Gastroesophageal sphincter (tissue), 3 donors: ENCODE measurements at regions not wholly inside any gene's neighbourhood (a gene's known extent, or its start where the extent isn't known, plus 50 kb on each side); places are given as distances from the start of the nearest gene placed in this dataset.

Experiments used
- POLR2A ChIP-seq, 2 donors: fragments of 450-650 bp; IDR thresholded peaks; one replicate each; pipeline ENCODE4 v1.6.1; 2017; ENCODE audit warnings: antibody characterized with exemption in 2 of 2, mild to moderate bottlenecking in 2 of 2, moderate library complexity in 1 of 2
- TF ChIP-seq, protein P1 (sequence below), 4 experiments: fragments of 200-600 bp in 2 of 4; fragments of 450-650 bp in 2 of 4; sonication (generic) in 1 of 4; IDR thresholded peaks; one replicate each; pipeline ENCODE4 v1.5.1; 2017 to 2019; ENCODE audit warnings: antibody characterized with exemption in 4 of 4, mild to moderate bottlenecking in 2 of 4, moderate library complexity in 2 of 4

DNA sequence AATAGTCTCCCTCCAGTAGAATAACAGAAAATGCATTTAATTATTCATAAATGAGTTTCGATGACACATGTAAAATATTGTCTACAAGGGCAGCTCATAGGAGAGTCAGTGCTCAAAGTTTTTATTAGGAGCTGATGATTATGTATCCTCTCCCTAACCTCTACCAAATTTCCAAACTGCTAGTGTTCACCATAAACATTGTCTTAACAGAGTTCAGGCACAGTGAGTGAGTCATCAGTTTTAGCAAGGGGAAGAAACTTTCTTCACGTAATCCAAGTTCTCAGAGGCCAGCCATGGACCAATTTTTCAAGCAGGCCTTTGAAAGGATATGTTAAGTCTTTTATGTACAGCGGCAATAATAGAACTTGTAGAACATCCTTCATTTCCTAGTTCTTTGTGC lies 649.2 kb upstream of the MIS18BP1 start:
- TF ChIP-seq, protein P1, sequence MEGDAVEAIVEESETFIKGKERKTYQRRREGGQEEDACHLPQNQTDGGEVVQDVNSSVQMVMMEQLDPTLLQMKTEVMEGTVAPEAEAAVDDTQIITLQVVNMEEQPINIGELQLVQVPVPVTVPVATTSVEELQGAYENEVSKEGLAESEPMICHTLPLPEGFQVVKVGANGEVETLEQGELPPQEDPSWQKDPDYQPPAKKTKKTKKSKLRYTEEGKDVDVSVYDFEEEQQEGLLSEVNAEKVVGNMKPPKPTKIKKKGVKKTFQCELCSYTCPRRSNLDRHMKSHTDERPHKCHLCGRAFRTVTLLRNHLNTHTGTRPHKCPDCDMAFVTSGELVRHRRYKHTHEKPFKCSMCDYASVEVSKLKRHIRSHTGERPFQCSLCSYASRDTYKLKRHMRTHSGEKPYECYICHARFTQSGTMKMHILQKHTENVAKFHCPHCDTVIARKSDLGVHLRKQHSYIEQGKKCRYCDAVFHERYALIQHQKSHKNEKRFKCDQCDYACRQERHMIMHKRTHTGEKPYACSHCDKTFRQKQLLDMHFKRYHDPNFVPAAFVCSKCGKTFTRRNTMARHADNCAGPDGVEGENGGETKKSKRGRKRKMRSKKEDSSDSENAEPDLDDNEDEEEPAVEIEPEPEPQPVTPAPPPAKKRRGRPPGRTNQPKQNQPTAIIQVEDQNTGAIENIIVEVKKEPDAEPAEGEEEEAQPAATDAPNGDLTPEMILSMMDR (IDR thresholded peaks at IDR 0.05): no peak
- TF ChIP-seq POLR2A (IDR thresholded peaks at IDR 0.05): no peak
